Thymus (tissue), 11 donors: ENCODE measurements at regions not wholly inside any gene's neighbourhood (a gene's known extent, or its start where the extent isn't known, plus 50 kb on each side); places are given as distances from the start of the nearest gene placed in this dataset.

ENCODE experiments used
- DNase-seq, 9 donors: peaks; one replicate each; pipeline ENCODE4 v3.0.0-alpha.2; 2013; ENCODE audit warnings: low spot score in 9 of 9, low read depth in 6 of 9, missing footprints in 1 of 9
- H3K27ac ChIP-seq, 2 donors: one replicate each; pipeline ENCODE4 v1.5.1; 2013; ENCODE audit warnings: control low read depth in 1 of 2, low read depth in 1 of 2, low read length in 1 of 2, mild to moderate bottlenecking in 1 of 2, moderate library complexity in 1 of 2
- H3K27me3 ChIP-seq, 2 donors: one replicate each; pipeline ENCODE4 v1.5.1; 2013; ENCODE audit warnings: low read length in 1 of 2; ENCODE audit not compliant: control insufficient read depth in 2 of 2, insufficient read depth in 1 of 2
- H3K36me3 ChIP-seq, 2 donors: one replicate each; pipeline ENCODE4 v1.5.1; 2013; ENCODE audit warnings: low read length in 1 of 2, mild to moderate bottlenecking in 1 of 2, moderate library complexity in 1 of 2; ENCODE audit not compliant: control insufficient read depth in 2 of 2, insufficient read depth in 2 of 2
- H3K4me1 ChIP-seq, 2 donors: one replicate each; pipeline ENCODE4 v1.5.1; 2013; ENCODE audit warnings: low read length in 2 of 2; ENCODE audit not compliant: control insufficient read depth in 2 of 2, insufficient read depth in 2 of 2
- H3K4me3 ChIP-seq, 2 donors: one replicate each; pipeline ENCODE4 v1.5.1; 2013; ENCODE audit warnings: low read length in 2 of 2, control low read depth in 1 of 2, mild to moderate bottlenecking in 1 of 2
- H3K9me3 ChIP-seq, 2 donors: one replicate each; pipeline ENCODE4 v1.5.1; 2013; ENCODE audit warnings: low read length in 1 of 2, mild to moderate bottlenecking in 1 of 2; ENCODE audit not compliant: control insufficient read depth in 2 of 2, insufficient read depth in 1 of 2
- whole genome bisulfite sequencing: extraction: QIAGEN DNeasy Blood & Tissue Kit; methylation state at CpG from one replicate; pipeline ENCODE4 v1.1.7; 2013; 5-methylcytosine and 5-hydroxymethylcytosine counted together
- donor health status: healthy.

DNA sequence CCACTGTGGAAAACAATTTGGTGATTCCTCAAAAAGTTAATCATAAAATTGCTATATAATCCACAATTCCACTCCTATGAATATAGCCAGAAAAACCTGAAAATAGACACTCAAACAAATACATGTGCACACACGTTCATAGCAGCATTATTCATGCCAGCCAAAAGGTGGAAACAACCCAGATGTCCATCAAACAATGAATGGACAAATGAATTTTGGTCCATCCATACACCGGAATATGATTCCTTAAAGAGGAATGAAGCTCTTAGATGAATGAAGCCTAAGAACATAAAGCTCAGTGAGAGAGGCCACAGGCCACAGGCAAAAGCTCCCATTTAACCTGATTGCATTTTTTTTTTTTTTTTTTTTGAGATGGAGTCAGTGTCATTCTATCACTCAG is 114.6 kb upstream of the TNRC6C start:
- 57% methylated on average over 2 of the region's 2 CpGs for WGBS
- Histone ChIP-seq H3K36me3 (no peaks in the 10 kb centered on the region), H3K4me1 (peaks cover 60 to 98% of the 10 kb centered on the region in 2 donors)

GRCh38 chr17:77844681-77845080 is 113.8 kb upstream of the TNRC6C start:
- Histone ChIP-seq H3K27me3 (no peaks in the 10 kb centered on the region), H3K36me3 (no peaks in the 10 kb centered on the region), H3K4me3 (no peak overlapping the region), H3K27ac (peak overlapping the region in 1 of 2 donors; percentile 44), H3K9me3 (no peaks in the 10 kb centered on the region), H3K4me1 (peaks cover 57 to 90% of the 10 kb centered on the region in 2 donors)
- WGBS: 92% methylated on average over 11 of the region's 11 CpGs
- DNase-seq: no peak

More for the DNA sequence above, 114.6 kb upstream of the TNRC6C start:
- no peaks in the 10 kb centered on the region for H3K27me3 ChIP-seq
- no peaks in the 10 kb centered on the region for H3K9me3 ChIP-seq
- peak overlapping the region; percentile 38 to 76 for H3K27ac ChIP-seq
- no peak overlapping the region for H3K4me3 ChIP-seq
- DNase-seq: peak in 1 of 9 donors; percentile 30

DNA sequence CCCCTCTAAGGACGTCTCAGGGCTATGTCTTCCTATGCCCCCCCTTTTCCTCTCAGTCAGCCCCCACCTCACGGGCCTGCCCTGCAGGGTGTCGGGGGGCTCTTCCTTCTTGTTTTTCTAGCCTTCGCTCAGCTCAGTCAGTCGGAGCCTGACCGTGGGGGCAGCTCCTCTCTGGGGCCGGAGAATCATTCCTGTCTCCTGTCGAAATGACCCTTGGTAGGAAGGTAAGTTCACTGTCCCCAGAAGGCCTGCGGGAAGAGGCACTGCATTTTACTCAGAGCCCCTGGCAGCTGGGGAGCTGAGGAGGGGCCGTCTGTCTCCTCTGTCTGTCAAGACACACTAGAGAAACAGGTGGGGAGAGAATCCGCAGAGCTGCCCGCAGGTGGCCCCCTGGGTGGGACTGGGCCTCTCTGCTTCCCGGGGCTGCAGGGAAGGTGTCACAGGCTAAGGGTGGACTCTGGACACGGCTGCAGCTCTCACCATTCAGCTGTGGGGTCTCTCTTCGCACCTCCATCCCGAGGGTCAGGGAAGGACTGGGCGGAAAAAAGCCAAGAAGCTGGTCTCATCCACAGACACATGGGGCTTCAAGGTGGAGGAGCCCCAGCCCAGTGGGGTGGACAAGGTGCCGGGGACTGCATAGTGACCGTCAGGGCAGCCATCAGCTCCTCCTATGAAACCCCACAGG is 112.8 kb upstream of the TNRC6C start:
- Histone ChIP-seq H3K4me3 (peak overlapping the region in 1 of 2 donors; percentile 29), H3K9me3 (no peaks in the 10 kb centered on the region), H3K27me3 (no peaks in the 10 kb centered on the region), H3K36me3 (no peaks in the 10 kb centered on the region), H3K4me1 (peaks cover 54 to 80% of the 10 kb centered on the region in 2 donors), H3K27ac (peak overlapping the region; percentile 55 to 93)
- 36% methylated on average over 19 of the region's 19 CpGs for WGBS
- peak in 4 of 9 donors; percentile 67 to 85 (median 68) for DNase-seq

DNA sequence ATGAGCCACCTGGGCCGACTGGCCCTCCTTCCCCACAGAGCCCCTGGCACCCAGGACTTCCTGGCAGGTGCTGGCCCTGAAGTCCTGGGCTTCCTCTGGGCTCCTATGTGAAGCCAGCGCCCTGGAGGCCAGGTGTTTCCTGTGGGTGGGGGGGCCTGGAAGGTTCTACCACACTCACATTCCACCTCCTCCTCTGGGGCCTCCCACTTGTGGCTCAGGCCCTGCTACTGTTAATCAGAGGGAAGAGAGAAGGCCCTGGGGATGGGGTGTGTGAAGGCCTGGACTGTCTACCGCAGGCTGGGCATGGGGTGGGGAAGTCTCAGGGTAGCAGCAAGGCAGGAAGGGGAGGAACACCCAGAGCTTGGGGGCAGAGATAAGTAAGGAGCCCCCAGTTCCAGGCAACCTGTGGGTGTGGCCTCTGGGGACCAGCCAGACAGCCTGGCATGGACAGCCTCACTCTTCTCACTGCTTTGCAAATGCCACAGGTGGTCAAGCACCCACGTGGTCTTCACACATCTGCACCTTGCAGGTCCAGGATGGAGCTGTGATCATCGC is 111.9 kb upstream of the TNRC6C start:
- peaks cover 51 to 75% of the 10 kb centered on the region in 2 donors for H3K4me1 ChIP-seq
- no peaks in the 10 kb centered on the region for H3K9me3 ChIP-seq
- H3K4me3 ChIP-seq: peak overlapping the region in 1 of 2 donors; percentile 29
- WGBS: 5% methylated on average over 5 of the region's 5 CpGs
- no peaks in the 10 kb centered on the region for H3K36me3 ChIP-seq
- peak overlapping the region; percentile 77 to 93 for H3K27ac ChIP-seq
- DNase-seq: peak in 8 of 9 donors; percentile 67 to 92 (median 83)
- H3K27me3 ChIP-seq: no peaks in the 10 kb centered on the region

- WGBS: 54% methylated on average over 20 of the region's 20 CpGs
- Histone ChIP-seq H3K4me1 (peaks cover 47 to 75% of the 10 kb centered on the region in 2 donors), H3K27ac (peak overlapping the region; percentile 38 to 93), H3K36me3 (no peaks in the 10 kb centered on the region), H3K9me3 (peaks cover 0 to 2% of the 10 kb centered on the region in 2 donors), H3K27me3 (no peaks in the 10 kb centered on the region), H3K4me3 (no peak overlapping the region)
- DNase-seq: no peak
Measured at GRCh38 chr17:77847221-77848085, 111.0 kb upstream of the TNRC6C start.

DNA sequence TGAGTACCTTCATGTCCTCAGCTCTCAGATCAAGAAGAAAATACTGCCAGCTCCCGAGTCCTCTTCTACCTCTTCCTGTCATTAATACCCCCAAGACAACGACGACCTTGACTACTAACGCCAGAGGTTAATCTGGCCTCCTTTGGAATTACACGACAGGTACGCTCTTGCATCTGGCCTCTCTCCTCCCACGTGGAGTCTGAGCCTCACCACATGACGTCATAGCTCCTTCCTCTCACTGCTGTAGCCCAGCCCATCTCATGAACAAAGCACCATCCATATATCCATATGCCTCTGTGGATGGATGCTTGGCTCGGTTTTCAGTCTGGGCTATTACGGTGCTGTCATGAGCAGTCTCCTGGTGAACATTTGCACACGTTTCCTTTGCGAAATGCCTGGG is 110.2 kb upstream of the TNRC6C start:
- DNase-seq: no peak
- Histone ChIP-seq H3K27me3 (no peaks in the 10 kb centered on the region), H3K27ac (peak overlapping the region in 1 of 2 donors; percentile 93), H3K36me3 (no peaks in the 10 kb centered on the region), H3K9me3 (peaks cover 2 to 5% of the 10 kb centered on the region in 2 donors), H3K4me1 (peaks cover 48 to 75% of the 10 kb centered on the region in 2 donors), H3K4me3 (no peak overlapping the region)
- WGBS: 85% methylated on average over 12 of the region's 12 CpGs

- no peak overlapping the region for H3K27ac ChIP-seq
- H3K27me3 ChIP-seq: no peaks in the 10 kb centered on the region
- H3K4me3 ChIP-seq: no peak overlapping the region
- H3K36me3 ChIP-seq: no peaks in the 10 kb centered on the region
- 96% methylated on average over 6 of the region's 6 CpGs for WGBS
- H3K4me1 ChIP-seq: peaks cover 50 to 75% of the 10 kb centered on the region in 2 donors
- H3K9me3 ChIP-seq: peaks cover 2 to 5% of the 10 kb centered on the region in 2 donors
- no peak for DNase-seq
Measured at GRCh38 chr17:77849239-77849638, 109.3 kb upstream of the TNRC6C start.

DNA sequence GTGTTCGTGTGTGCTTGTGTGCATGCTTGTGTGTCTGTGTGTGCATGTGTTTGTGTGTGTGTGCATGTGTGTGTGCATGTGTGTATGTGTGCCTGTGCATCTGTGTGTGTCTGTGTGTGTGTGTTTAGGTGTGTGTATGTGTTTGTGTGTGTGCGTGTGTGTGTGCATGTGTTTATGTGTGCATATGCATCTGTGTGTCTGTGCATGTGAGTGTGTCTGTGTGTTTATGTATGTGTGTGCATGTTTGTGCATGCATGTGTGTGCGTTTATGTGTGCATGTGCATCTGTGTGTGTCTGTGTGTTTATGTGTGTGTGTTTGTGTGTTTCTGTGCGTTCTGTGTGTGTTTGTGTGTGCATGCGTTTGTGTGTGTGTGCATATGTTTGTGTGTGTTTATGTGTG is 106.6 kb upstream of the TNRC6C start:
- Histone ChIP-seq H3K4me3 (no peak overlapping the region), H3K4me1 (peaks cover 47 to 75% of the 10 kb centered on the region in 2 donors), H3K36me3 (no peaks in the 10 kb centered on the region), H3K27ac (no peak overlapping the region), H3K27me3 (no peaks in the 10 kb centered on the region), H3K9me3 (peaks cover 2 to 8% of the 10 kb centered on the region in 2 donors)
- no peak for DNase-seq
- 98% methylated on average over 5 of the region's 5 CpGs for WGBS

- Histone ChIP-seq H3K27ac (no peak overlapping the region), H3K4me1 (peaks cover 47 to 75% of the 10 kb centered on the region in 2 donors), H3K9me3 (peaks cover 2 to 8% of the 10 kb centered on the region in 2 donors), H3K27me3 (no peaks in the 10 kb centered on the region), H3K36me3 (no peaks in the 10 kb centered on the region), H3K4me3 (no peak overlapping the region)
- DNase-seq: no peak
- WGBS: 95% methylated on average over 16 of the region's 16 CpGs
Measured at GRCh38 chr17:77852731-77853130, 105.8 kb upstream of the TNRC6C start.
